GM19463 (cell line): ENCODE measurements at regions not wholly inside any gene's neighbourhood (a gene's known extent, or its start where the extent isn't known, plus 50 kb on each side); places are given as distances from the start of the nearest gene placed in this dataset.
"Not testable (repeated sequence)": the region's sequence is repeated elsewhere in the genome, so short reads cannot be mapped to it uniquely, and the experiment has no call there.

Experiments used
- ATAC-seq: cut with Tn5 transposase; IDR thresholded peaks from one replicate; pipeline ENCODE4 v1.9.1; 2021; ENCODE audit warnings: mild to moderate bottlenecking, moderate library complexity; ENCODE audit not compliant: unreplicated experiment

DNA sequence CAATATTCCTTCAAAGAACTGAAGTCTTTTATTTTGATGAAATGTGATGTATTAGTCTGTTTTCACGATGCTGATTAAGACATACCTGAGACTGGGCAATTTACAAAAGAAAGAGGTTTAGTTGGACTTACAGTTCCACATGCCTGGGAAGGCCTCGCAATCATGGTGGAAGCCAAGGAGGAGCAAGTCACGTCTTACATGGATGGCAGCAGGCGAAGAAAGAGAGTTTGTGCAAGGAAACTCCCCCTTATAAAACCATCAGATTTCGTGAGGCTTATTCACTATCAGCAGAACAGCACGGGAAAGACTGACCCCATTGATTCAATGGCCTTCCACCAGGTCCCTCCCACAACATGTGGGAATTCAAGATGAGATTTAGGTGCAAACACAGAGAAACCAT lies 750.3 kb upstream of the KCND2 start:
- ATAC-seq: no peak

DNA sequence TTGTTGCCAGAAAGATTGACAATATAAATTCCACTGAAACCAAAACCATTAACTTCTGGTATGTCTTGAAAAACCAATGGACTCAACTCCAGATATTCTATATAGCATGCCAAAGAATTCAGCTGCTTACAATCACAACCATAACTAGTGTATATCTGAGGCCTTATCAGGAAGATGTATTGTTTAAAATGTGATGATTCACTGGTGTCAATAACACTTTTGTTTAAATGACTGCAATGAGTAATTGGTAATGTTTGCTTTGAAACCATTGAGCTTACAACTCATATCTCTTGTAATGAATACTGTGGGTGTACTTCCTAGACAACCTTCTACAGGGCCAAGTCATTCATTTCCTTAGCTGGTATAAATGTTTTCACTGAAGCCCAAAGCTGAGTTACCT lies 727.9 kb upstream of the KCND2 start:
- ATAC-seq: no peak

DNA sequence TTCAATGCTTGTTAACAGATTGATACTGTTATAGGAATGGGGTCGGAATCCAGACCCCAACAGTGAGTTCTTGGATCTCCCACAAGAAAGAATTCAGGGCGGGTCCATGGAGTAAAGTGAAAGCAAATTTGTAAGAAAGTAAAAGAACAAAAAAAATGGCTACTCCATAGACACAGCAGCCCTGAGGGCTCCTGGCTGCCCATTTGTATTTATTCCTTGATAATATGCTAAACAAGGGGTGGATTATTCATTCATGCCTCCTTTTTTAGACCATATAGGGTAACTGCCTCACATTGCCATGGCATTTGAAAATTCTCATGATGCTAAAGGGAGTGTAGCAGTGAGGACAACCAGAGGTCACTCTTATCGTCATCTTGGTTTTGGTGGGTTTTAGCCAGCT lies 717.2 kb upstream of the KCND2 start:
- no peak for ATAC-seq

DNA sequence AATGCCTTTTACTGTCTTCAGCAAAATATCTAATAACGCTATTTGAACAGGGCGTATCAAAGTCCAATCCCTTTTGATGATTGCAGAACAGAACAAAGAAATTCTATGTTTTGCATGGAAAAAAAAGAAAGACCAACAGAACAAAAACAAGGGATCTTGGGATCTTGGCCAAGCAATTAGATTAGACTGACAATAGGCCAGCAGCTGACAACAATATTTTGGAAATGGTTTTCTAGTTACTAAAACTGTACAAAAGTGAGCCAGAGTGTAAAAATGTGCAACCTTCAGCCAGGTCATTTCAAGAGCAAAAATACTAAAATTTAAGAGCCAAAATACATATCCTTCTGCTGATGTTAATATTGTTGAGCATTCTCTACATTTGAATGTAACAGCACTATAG lies 716.5 kb upstream of the KCND2 start:
- ATAC-seq: no peak

DNA sequence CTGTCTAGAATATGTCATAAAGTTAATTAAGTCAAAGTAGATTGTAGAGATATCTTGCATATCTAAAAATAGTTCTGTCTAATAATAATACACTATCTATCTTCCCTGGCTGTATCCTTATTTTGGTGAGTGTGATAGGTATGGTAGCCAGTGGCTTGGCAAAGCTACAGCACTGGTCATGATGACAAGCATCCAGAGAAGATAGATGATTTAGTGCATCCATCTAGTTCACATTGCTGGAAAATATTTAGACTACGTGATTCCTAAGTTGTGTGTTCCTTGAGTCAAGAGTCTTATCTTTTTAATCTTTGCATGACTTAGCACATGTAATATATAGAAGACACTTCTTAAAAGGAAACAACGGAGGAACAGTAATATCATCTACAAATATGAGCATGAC lies 711.2 kb upstream of the KCND2 start:
- ATAC-seq: no peak

DNA sequence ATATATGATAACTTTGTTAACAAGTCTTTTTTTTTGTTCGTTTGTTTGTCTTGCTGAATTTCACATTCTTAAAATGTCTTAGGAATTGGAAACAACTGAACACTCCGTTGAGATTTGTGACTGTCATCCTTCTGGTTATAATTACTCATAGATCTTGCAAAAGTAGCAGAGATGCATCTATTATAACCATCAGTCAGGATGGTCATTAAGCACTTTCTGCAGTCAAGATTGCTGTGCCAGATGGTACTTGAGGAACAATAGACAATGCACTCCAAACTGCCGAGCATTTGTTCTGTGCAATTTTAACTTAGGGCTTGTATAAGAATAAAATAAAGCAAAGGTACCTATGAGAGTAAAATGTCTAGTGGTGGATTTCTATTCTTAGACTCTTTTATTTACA lies 710.1 kb upstream of the KCND2 start:
- ATAC-seq: no peak

DNA sequence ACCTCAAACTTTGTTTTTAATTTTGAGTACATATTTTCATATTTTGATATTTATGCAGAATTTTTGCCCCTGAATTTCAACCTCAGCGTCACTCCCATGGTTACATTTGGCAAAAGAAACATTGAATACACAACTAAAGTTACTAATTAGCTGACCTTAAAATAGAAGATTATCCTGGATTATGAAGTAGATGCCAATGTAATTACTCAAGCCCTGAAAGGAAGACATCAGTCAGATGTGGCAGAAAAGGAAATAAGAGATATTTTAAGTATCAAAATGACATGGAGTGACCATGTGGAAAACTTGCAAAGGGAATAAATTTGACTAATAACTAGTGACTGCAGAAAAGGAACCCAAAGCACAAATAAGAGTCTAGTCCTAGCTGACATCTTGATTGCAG lies 701.3 kb upstream of the KCND2 start:
- no peak for ATAC-seq

DNA sequence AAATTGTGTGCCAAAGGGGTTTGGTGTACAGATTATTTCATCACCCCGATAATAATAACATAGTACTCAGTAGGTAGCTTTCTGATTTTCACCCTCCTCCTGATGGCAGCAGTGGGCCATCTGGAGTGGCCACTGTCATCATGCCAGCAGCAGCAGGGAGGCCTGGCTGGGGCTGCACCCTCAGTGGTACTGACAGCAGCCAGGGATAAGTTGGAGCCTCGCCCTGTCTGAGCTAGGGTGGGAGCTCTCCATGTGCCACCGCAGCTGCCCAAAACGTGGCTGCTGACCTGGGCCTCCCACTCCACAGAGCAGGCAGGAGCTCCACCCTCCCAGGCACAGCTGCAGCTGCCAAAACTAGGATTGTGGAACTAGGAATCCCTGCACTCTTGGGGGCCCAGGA lies 700.8 kb upstream of the KCND2 start:
- ATAC-seq: no peak

DNA sequence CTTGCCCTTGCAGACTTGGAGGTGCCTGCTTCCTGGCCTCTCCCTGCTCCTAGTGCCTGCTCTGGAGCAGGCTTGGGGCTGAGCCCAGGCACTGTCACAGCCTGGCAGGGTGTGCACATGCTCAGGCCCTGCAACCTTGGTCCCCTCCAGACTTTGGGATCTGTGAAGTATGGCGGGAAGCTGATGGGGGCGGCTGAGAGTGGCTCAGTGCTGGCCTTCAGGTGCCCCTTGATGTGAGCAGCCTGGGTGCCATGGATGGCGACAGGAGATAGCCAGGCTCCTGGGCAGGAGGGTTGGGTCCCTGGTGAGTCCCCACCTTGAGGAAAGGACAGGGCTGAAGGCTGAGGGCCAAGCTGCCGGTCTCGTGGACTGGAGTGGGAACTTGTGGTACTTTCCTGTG lies 700.4 kb upstream of the KCND2 start:
- no peak for ATAC-seq

DNA sequence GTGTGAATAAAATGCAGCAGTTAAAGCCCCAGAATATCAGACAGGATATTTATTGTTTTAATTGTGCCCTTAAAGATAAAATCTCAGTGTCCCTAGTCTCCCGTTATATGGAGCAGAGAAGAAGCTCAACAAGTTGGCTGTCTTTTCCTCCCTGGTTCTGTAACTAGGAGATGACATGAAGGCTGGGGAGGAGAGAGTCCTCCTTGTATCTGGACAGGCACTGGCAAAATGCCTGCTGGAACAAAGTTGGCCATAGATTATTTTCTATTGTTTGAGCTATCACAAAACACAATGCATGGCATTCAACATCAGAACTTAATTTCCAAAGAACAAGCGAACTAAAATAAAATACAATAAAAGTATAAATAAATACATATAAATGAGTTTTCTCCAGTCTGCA lies 694.9 kb upstream of the KCND2 start:
- no peak for ATAC-seq

DNA sequence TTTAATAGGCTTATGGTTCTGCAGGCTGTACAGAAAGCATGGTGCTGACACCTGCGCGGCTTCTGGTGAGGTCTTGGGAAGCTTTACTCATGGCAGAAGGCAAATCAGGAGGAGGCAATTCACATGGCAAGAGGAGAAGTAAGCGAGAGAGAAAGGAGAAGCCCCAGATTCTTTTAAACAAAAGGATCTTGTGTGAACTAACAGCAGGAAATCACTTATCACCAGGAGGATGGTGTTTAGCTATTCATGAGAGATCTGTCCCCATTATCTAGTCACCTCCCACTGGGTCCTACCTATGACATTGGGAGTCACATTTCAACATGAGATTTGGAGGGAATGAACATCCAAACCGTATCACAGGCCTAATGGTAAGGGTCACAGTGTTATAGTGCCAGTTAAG lies 678.0 kb upstream of the KCND2 start:
- ATAC-seq: no peak

DNA sequence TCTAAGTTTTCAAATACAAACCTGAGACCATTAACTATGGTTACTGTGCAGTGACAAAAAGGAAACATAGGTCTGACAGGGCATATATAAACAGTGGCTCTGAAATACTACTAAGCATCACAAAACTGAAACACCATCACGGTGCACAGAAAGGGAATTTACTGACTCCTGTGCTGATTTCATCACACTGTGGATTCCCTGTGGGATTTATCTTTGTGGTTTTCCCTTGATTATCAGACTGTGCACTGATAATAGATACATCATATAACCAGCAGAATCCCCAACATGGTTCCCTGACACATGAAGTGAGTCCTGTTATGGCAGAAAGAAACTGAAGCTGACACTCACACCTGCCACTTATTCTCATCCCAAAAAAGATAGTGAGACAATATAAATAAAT lies 676.3 kb upstream of the KCND2 start:
- no peak for ATAC-seq

DNA sequence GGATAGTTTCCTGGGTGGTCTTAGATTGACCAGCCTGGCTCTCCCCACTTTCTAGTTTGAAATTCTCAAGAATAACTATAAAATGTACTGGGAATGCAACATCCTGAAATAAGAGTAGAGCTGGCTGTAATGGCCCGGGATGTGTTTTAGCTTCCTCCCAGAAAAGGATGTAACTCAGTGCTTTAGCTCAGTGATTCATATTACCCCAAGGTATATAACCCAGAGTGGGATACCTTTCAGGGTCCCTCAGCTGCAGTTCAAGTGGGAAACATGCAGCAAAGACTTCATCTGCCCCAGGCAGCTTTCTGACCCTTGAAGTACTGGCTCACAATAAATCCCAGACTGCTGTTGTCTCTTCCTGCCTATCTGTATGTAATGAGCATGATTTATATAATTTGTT lies 666.7 kb upstream of the KCND2 start:
- ATAC-seq: no peak

DNA sequence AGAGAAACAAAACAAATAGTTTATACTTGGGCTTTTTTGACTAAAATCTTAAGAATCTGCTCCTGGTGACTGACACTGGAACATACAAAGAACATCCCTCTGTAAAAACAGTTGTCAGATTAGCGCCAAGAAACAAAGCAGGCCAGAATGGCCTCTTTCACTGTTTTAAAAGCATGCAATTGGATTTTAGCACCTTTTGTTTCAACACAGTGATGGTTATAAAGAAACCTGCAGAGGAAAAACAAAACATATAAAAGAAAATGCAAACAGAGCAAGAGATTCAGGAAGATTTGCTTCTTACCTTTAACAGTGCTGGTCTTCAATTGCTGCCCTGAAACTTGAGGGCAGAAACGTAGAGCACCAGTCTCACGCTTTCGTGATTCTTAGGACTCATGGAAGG lies 652.2 kb upstream of the KCND2 start:
- no peak for ATAC-seq

DNA sequence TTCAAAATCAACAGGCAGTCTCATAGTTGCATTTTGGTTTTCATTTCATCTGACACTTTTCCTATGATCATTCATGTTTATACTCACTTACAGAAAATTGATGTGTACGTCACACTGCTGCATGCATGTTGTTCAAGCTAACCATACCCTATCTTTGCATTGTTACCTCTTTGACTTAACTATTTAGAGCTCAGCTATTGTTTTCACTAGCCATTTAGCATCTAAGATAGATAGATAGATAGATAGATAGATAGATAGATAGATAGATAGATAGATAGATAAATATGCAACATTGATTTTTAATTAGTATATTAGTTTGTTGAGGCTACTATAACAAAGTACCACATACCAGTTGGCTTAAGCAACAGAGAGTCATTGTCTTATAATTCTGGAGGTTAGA lies 649.5 kb upstream of the KCND2 start:
- no peak for ATAC-seq

DNA sequence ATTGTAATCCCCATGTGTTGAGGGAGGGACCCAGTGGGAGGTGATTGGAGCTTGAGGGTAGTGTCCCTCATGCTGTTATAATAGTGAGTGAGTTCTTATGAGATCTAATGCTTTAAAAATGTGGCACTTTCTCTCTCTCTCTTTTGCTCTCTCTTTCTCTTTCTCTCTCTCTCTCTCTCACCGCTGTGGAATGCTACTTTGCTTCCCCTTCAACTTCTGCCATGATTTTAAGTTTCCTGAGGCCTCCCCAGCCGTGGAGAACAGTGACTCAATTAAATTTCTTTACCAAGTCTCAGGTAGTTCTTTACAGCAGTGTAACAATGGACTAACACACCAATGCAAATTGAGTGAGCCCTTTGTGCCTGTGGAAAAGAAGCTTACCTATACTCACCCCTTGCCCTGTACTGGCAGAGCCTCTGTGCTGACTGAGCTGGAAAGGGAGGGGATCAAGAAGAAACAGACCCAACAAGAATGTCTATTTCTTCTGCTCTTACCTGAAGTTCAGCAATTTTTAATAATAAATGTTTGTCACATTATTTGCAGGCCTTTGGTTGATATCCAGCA lies 642.5 kb upstream of the KCND2 start:
- ATAC-seq: no peak

DNA sequence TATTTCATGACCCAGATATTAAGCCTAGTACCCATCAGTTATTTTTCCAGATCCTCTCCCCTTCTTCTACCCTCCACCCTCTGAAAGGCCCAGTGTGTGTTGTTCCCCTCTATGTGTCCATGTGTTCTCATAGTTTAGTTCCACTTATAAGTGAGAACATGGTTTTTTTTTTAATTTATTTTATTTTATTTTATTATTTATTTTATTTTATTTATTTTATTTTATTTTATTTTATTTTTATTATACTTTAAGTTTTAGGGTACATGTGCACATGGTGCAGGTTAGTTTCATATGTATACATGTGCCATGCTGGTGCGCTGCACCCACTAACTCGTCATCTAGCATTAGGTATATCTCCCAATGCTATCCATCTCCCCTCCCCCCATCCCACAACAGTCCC lies 639.2 kb upstream of the KCND2 start:
- not testable (repeated sequence) for ATAC-seq

DNA sequence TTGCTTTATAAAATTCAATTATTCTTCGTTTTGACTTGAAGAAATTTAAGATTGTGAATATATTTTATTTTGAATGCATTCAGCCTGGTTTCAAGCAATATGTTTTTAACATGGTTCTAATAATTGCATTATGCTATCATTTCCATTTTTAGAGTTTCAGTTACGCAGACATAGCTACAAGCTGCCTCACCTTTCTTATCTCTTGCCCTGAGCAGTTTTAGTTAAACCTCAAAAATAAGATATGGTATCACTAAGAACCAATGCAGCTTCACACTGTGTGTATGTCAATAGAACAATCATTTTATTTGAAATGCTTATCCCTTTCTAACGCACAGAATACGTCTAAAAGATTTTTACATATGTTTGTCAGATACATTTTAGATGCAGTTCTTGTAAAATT lies 632.6 kb upstream of the KCND2 start:
- no peak for ATAC-seq

DNA sequence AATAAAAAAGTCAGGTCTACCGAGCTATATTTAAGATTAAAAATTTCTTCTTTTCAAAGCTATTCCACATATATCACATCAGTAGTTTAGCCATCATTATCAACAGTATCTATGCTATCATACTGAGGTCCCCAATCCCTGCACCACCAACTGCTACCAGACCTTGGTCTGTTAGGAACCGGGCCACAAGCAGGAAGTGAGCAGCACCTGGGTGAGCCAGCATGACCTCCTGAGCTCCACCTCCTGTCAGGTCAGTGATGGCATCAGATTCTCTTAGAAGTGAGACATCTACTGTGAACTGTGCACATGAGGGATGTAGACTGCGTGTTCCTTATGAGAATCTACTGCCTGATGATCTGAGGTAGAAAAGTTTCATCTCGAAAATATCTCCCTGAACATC lies 632.1 kb upstream of the KCND2 start:
- ATAC-seq: no peak

DNA sequence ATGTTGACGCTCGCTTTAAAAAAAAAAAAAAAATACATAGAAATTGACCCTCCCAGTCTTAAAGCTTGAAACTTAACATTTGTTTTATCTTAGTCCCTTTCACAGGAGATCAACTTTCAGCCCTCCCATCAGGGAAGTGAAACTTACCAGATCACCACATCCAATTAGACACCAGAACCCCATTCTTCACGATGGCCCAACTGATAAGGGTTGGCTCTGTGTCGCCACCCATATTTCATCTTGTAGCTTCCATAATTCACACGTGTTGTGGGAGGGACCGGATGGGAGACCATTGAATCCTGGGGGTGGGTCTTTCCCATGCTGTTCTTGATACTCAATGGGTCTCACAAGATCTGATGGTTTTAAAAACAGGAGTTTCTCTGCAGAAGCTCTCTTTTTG lies 629.4 kb upstream of the KCND2 start:
- no peak for ATAC-seq

DNA sequence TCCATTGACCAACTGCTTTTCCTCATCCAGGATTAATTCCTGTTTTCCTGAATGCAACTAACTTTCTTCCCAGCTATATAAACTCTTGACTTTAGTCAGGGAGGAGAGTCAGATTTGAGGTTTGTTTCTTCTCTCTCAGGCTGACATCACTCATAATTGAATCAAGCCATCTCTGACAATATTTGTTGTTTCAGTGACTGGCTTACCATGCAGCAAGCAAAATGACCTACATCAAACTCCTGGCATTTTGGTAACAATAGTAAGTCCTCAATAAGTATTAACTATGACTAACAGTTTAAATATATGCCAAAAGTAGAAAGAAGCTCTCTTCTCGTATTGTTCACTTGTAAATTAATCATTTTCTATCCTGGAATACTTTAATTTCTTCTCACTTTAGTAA lies 625.7 kb upstream of the KCND2 start:
- ATAC-seq: no peak

DNA sequence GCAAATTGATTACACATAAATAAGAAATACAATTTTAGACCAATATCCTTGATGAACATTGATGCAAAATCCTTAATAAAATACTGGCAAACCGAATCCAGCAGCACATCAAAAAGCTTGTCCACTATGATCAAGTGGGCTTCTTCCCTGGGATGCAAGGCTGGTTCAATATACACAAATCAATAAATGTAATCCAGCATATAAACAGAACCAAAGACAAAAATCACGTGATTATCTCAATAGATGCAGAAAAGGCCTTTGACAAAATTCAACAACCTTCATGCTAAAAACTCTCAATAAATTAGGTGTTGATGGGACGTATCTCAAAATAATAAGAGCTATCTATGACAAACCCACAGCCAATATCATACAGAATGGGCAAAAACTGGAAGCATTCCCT lies 624.2 kb upstream of the KCND2 start:
- ATAC-seq: not testable (repeated sequence)

DNA sequence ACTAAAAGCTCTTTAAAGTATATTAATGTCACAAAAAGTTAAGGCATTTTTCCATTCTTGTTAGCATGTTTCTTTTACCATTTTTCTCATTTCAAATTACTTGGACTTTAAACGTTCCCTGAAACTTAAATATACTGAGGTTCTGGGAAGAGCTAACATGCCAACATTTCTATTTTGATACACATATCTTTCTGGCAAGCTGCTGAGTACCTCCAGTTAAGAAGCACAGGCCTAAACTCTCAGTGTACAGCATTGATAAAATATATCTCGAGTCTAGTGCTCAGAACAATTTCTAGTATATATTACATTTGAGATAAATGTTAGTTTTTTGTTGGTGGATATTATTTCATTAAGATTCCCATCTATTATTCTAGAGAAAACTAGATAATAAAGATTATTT lies 612.9 kb upstream of the KCND2 start:
- ATAC-seq: no peak

DNA sequence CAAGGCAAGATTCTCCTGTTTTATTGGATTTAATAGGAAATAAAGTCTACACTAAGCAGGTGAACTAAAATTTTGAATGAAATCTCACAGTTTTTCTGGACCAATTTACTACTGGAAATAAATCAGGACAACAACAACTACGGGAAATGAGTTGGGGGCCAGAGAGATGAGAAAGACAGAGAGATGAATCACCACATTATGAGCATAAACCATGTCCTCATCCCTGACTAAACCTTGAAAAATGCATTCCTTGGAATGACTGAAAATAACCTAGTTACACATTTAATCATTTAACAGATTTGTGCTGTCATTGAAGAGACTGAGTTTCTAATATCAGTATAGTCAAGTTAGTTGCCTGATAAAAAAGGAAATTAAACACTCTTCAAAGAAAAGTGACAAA lies 608.4 kb upstream of the KCND2 start:
- no peak for ATAC-seq
